GM12878 (cell line): ENCODE measurements at regions not wholly inside any gene's neighbourhood (a gene's known extent, or its start where the extent isn't known, plus 50 kb on each side); places are given as distances from the start of the nearest gene placed in this dataset.

Experiments used
- ESRRA ChIP-seq: IDR thresholded peaks from 2 replicates; pipeline ENCODE4 v1.6.1; 2012; ENCODE audit warnings: mild to moderate bottlenecking, low read length, improper control_type of control experiment
- RAD21 ChIP-seq: IDR thresholded peaks from 2 replicates; pipeline ENCODE4 v1.6.1; 2011; ENCODE audit warnings: mild to moderate bottlenecking, low read depth, low read length, moderate library complexity; ENCODE audit not compliant: insufficient read depth
- ZNF217 ChIP-seq: fragments of 450-650 bp; IDR thresholded peaks from 2 replicates; pipeline ENCODE4 v1.6.1; 2017; ENCODE audit warnings: antibody characterized with exemption, mild to moderate bottlenecking
- TF ChIP-seq, protein P1 (sequence below): fragments of 450-650 bp; IDR thresholded peaks from 2 replicates; pipeline ENCODE4 v1.6.1; 2017; ENCODE audit warnings: antibody characterized with exemption, mild to moderate bottlenecking, moderate library complexity
- TF ChIP-seq, protein P2 (sequence below): IDR thresholded peaks from 2 replicates; pipeline ENCODE4 v1.6.1; 2011; ENCODE audit warnings: mild to moderate bottlenecking, low read depth, low read length, moderate library complexity; ENCODE audit not compliant: insufficient replicate concordance
- TF ChIP-seq, protein P3 (sequence below): fragments of 450-650 bp; IDR thresholded peaks from 2 replicates; pipeline ENCODE4 v1.6.1; 2018; ENCODE audit warnings: borderline replicate concordance, mild to moderate bottlenecking; ENCODE audit not compliant: partially characterized antibody
- TF ChIP-seq, protein P4 (sequence below): IDR thresholded peaks from 2 replicates; pipeline ENCODE4 v1.6.1; 2011; ENCODE audit warnings: low read depth, low read length, improper control_type of control experiment, borderline replicate concordance

DNA sequence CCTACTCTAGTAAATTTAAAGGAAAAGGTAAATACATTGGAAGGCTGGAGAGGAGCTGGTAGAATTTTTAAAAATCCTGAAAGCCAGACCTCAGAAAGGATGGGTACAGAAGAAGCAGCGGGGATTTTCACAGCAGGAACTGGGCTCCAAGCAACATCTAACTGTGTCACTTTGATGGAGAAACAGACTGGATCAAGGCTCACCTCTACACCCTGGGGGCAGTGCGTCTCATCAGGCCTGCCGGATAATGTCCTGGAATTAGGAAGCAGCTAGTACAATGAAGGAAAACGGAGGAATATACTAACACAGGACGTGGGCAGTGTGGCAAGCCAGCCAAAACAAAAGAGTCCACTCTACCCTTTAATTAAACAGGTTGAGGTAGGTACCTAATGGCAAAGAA lies 463.6 kb downstream of the TAF11L14 start (continued):
- TF ChIP-seq, protein P1, sequence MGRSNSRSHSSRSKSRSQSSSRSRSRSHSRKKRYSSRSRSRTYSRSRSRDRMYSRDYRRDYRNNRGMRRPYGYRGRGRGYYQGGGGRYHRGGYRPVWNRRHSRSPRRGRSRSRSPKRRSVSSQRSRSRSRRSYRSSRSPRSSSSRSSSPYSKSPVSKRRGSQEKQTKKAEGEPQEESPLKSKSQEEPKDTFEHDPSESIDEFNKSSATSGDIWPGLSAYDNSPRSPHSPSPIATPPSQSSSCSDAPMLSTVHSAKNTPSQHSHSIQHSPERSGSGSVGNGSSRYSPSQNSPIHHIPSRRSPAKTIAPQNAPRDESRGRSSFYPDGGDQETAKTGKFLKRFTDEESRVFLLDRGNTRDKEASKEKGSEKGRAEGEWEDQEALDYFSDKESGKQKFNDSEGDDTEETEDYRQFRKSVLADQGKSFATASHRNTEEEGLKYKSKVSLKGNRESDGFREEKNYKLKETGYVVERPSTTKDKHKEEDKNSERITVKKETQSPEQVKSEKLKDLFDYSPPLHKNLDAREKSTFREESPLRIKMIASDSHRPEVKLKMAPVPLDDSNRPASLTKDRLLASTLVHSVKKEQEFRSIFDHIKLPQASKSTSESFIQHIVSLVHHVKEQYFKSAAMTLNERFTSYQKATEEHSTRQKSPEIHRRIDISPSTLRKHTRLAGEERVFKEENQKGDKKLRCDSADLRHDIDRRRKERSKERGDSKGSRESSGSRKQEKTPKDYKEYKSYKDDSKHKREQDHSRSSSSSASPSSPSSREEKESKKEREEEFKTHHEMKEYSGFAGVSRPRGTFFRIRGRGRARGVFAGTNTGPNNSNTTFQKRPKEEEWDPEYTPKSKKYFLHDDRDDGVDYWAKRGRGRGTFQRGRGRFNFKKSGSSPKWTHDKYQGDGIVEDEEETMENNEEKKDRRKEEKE: no peak
- TF ChIP-seq, protein P2, sequence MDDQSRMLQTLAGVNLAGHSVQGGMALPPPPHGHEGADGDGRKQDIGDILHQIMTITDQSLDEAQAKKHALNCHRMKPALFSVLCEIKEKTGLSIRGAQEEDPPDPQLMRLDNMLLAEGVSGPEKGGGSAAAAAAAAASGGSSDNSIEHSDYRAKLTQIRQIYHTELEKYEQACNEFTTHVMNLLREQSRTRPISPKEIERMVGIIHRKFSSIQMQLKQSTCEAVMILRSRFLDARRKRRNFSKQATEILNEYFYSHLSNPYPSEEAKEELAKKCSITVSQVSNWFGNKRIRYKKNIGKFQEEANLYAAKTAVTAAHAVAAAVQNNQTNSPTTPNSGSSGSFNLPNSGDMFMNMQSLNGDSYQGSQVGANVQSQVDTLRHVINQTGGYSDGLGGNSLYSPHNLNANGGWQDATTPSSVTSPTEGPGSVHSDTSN: no peak
- TF ChIP-seq RAD21 (no peak), ESRRA (no peak), ZNF217 (no peak)
- TF ChIP-seq, protein P3, sequence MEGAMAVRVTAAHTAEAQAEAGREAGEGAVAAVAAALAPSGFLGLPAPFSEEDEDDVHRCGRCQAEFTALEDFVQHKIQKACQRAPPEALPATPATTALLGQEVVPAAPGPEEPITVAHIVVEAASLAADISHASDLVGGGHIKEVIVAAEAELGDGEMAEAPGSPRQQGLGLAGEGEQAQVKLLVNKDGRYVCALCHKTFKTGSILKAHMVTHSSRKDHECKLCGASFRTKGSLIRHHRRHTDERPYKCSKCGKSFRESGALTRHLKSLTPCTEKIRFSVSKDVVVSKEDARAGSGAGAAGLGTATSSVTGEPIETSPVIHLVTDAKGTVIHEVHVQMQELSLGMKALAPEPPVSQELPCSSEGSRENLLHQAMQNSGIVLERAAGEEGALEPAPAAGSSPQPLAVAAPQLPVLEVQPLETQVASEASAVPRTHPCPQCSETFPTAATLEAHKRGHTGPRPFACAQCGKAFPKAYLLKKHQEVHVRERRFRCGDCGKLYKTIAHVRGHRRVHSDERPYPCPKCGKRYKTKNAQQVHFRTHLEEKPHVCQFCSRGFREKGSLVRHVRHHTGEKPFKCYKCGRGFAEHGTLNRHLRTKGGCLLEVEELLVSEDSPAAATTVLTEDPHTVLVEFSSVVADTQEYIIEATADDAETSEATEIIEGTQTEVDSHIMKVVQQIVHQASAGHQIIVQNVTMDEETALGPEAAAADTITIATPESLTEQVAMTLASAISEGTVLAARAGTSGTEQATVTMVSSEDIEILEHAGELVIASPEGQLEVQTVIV: no peak
- TF ChIP-seq, protein P4, sequence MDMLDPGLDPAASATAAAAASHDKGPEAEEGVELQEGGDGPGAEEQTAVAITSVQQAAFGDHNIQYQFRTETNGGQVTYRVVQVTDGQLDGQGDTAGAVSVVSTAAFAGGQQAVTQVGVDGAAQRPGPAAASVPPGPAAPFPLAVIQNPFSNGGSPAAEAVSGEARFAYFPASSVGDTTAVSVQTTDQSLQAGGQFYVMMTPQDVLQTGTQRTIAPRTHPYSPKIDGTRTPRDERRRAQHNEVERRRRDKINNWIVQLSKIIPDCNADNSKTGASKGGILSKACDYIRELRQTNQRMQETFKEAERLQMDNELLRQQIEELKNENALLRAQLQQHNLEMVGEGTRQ: no peak
